NB4 (cell line): ENCODE measurements at regions not wholly inside any gene's neighbourhood (a gene's known extent, or its start where the extent isn't known, plus 50 kb on each side); places are given as distances from the start of the nearest gene placed in this dataset.

Experiments
- DNase-seq: peaks from one replicate; pipeline ENCODE4 v3.0.0; 2010; ENCODE audit warnings: low read depth
- H3K4me3 ChIP-seq: one replicate; pipeline ENCODE4 v1.5.1; 2011; ENCODE audit warnings: mild to moderate bottlenecking, low read depth, low read length, moderate library complexity
- MYC ChIP-seq: IDR thresholded peaks from 2 replicates; pipeline ENCODE4 v1.6.1; 2011; ENCODE audit warnings: low read depth, low read length
- POLR2A ChIP-seq: IDR thresholded peaks from 2 replicates; pipeline ENCODE4 v1.6.1; 2011; ENCODE audit warnings: mild to moderate bottlenecking; ENCODE audit not compliant: insufficient read length; ENCODE audit errors: extremely low read depth
- TF ChIP-seq, protein P1 (sequence below): IDR thresholded peaks from one replicate; pipeline ENCODE4 v1.5.1; 2012; ENCODE audit warnings: low read depth, low read length
- TF ChIP-seq, protein P2 (sequence below): IDR thresholded peaks from 2 replicates; pipeline ENCODE4 v1.6.1; 2011; ENCODE audit warnings: low read depth, low read length

DNA sequence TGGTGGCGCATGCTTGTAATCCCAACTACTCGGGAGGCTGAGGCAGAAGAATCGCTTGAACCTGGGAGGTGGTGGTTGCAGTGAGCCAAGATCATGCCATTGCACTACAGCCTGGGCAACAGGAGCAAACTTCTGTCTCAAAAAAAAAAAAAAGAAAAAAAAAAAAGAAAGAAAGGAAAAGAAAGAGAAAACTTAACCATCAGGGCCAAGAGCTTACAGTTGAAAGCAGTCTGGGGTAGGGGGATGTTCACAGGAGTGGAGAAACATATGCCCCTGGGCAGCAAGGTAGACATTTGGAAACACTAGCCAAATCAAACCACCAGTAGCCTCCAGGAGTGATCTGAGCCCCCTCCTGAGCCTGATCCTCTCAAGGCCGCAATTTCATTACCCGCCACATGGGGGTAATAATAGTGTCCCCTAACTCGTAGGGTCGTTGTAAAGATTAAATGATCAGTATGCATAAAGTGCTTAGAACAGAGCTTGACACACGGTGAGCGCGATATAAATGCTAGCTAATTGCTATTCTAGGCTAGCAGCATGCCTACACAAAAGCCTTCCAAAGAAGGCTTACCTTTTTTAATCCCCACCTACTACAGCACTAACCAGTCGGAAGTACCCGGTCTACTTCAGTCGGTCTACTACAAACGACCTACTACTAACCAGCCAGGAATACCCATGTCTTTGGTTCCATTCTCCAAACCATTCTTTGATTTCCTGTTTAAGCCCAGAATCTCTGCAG is 274.3 kb upstream of the NEBL start:
- no peak for DNase-seq
- H3K4me3 ChIP-seq: no peak overlapping the region
- TF ChIP-seq, protein P1, sequence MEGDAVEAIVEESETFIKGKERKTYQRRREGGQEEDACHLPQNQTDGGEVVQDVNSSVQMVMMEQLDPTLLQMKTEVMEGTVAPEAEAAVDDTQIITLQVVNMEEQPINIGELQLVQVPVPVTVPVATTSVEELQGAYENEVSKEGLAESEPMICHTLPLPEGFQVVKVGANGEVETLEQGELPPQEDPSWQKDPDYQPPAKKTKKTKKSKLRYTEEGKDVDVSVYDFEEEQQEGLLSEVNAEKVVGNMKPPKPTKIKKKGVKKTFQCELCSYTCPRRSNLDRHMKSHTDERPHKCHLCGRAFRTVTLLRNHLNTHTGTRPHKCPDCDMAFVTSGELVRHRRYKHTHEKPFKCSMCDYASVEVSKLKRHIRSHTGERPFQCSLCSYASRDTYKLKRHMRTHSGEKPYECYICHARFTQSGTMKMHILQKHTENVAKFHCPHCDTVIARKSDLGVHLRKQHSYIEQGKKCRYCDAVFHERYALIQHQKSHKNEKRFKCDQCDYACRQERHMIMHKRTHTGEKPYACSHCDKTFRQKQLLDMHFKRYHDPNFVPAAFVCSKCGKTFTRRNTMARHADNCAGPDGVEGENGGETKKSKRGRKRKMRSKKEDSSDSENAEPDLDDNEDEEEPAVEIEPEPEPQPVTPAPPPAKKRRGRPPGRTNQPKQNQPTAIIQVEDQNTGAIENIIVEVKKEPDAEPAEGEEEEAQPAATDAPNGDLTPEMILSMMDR: no peak

DNA sequence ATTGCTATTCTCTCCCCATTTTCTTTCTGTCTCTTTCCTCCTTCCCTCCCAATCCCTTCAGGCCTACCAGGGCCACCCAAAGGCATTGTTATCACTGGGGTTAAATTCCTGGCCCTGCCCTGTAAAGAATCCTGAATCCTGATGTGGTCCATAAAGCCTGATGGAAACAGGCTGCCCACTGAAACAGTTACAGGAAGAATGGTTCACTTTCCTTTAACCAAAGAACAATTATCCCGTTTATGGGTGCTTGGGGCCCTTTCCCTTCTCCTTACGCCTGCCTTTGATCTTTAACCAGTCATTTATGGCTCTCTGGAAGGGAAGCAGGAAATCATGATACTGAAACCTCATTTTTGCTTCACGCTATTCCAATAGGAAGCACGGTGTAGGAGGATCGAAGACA is 273.1 kb upstream of the NEBL start:
- DNase-seq: no peak
- no peak overlapping the region for H3K4me3 ChIP-seq
- TF ChIP-seq, protein P2, sequence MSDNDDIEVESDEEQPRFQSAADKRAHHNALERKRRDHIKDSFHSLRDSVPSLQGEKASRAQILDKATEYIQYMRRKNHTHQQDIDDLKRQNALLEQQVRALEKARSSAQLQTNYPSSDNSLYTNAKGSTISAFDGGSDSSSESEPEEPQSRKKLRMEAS: no peak
- TF ChIP-seq, protein P1: no peak

DNA sequence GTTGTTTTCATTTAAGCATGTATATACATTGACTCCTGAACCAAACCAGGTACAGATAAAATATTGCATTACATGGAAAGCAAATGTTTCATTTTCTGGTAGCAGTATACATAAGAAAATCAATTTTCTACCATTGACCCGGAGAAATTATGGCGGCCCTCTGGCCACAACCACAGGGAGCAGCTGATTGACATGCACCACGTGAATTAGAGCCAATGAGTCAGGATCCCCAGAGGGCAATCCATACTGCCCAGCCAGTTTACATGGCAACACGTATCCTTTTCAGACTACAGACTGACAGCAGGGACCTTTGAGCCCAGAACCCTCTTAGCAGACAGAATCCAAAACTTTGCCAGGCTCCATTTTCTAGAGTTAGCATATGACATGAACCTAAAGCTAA is 272.2 kb upstream of the NEBL start:
- DNase-seq: peak; percentile 7

DNA sequence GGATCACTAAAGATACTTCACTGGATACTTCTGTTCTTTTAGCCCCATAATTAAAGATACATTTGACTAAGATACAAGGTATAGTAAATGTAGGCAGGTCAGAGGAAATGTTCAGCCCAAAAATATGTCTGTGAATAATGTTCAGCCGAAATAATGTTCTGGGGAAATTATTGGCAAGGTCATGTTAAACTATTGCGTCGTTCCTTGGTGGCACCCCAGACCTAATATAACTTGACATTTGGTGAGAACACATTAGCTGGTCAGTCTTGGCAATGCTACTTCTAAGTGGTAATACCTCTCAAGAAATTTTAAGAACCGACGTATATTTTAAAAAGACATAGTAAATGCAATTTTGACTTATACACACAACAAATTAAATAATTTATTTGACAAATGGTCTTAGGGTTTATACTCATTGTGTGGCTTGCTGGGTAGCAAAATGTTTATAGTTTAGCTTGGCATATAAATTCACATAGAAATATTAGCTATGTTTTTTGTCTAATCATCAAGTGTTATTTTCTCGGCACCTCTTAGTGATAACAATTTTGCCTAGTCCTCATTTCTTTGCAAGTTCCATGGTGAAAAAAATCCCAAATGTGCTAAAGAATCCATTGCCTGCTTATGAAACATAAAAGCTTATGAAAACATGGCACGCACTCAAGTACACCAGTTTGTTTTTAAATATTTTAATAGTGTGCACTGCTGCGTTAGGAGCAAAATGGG is 270.3 kb upstream of the NEBL start:
- H3K4me3 ChIP-seq: no peak overlapping the region
- no peak for TF ChIP-seq POLR2A
- TF ChIP-seq, protein P1: no peak
- TF ChIP-seq, protein P2: no peak
- no peak for TF ChIP-seq MYC

More for the DNA sequence above, 272.2 kb upstream of the NEBL start:
- H3K4me3 ChIP-seq: no peak overlapping the region
- TF ChIP-seq POLR2A (no peak), MYC (no peak)
- TF ChIP-seq, protein P2: no peak
- TF ChIP-seq, protein P1: no peak

DNA sequence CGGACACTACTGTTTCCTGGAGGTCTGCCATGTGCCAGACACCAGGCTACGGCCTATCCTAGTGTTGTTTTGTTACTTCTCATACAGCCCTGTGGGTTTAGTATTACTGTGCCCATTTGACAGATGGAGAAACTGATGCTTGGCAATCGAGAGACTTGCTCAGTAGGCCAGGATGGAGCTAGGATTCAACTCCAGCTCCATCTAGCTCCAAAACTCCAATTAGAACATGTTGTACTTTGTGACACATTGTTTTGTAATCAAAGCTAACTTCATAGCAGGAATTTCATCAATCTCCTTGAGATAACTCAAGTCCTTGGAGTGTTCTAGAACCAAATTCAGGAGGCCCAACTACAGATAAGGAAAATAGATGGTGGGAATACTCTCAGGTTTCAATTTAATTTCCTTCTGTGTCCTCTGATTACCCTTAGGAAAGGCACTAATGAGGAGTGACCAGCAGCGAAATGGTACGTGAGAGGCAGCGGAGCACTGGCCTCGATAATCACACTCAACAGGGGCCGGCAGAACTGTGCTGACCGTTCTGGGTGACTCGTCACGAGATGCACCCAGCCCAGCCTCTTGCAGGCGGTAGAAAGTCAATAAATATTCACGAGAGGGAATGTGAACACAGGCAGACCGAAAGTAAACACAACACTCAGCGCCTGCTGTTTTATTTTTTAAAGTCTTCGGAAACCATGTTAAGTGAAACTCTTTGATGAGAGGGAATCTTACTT is 269.6 kb upstream of the NEBL start:
- DNase-seq: no peak
- no peak overlapping the region for H3K4me3 ChIP-seq
- no peak for TF ChIP-seq POLR2A
- TF ChIP-seq, protein P2: no peak
- TF ChIP-seq MYC: no peak
- TF ChIP-seq, protein P1: no peak

More for the DNA sequence above, 270.3 kb upstream of the NEBL start:
- DNase-seq: no peak
